Esophagus muscularis mucosa (tissue), 3 donors: ENCODE measurements at regions not wholly inside any gene's neighbourhood (a gene's known extent, or its start where the extent isn't known, plus 50 kb on each side); places are given as distances from the start of the nearest gene placed in this dataset.

Source experiments
- POLR2A ChIP-seq: fragments of 450-650 bp; IDR thresholded peaks from one replicate; pipeline ENCODE4 v1.6.1; 2017; ENCODE audit warnings: antibody characterized with exemption, moderate library complexity, mild to moderate bottlenecking, low read depth
- TF ChIP-seq, protein P1 (sequence below), 3 experiments: fragments of 200-600 bp in 2 of 3; fragments of 450-650 bp in 1 of 3; sonication (generic) in 2 of 3; IDR thresholded peaks; one replicate each; pipeline ENCODE4 v1.5.1; 2017 to 2019; ENCODE audit warnings: antibody characterized with exemption in 3 of 3, mild to moderate bottlenecking in 2 of 3, moderate library complexity in 1 of 3

DNA sequence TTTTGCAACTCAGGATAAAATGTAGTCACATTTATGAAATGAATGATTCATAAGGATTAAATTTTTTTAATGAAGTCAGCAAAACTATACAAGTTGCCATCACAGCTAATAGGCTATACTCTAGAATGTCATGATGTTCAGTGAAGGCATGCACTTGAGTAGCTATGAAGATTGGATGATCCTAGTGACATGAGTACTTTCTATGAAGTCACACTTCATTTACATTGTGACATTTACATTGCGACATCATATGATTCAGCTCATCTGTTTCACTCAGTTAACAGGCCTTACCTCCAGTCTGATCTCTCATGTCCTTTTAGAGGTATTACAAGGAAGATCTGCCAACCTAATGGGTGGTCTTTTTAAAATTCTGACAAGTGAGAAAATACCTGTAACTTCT is 82.7 kb upstream of the FGF13 start:
- TF ChIP-seq, protein P1, sequence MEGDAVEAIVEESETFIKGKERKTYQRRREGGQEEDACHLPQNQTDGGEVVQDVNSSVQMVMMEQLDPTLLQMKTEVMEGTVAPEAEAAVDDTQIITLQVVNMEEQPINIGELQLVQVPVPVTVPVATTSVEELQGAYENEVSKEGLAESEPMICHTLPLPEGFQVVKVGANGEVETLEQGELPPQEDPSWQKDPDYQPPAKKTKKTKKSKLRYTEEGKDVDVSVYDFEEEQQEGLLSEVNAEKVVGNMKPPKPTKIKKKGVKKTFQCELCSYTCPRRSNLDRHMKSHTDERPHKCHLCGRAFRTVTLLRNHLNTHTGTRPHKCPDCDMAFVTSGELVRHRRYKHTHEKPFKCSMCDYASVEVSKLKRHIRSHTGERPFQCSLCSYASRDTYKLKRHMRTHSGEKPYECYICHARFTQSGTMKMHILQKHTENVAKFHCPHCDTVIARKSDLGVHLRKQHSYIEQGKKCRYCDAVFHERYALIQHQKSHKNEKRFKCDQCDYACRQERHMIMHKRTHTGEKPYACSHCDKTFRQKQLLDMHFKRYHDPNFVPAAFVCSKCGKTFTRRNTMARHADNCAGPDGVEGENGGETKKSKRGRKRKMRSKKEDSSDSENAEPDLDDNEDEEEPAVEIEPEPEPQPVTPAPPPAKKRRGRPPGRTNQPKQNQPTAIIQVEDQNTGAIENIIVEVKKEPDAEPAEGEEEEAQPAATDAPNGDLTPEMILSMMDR (IDR thresholded peaks at IDR 0.05), result no peak
- no peak for TF ChIP-seq POLR2A
